ENCODE measurements at regions not wholly inside any gene's neighbourhood (a gene's known extent, or its start where the extent isn't known, plus 50 kb on each side); places are given as distances from the start of the nearest gene placed in this dataset.

DNA sequence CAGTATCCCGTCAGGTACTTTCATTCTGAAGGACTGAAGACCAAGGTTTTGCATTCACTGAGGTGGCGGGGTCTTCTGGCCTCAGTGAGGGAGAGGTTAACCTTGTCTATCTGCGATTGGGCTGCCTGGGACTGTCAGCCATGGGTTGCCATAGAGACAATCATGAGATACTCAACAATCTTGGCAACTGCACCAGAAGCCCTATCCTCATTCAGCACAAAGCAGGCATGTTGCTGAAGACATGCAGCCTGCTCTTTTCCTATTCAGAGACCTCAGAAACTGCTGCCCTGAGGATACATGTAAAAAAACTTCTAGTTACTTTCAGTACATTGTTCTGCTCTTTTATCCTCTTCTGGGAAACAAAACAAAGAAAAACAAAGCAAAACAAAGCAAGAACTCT, 146.3 kb upstream of the PIRT start:
- Histone ChIP-seq H3K9me3 (no peaks in the 10 kb centered on the region), H3K27ac (no peak overlapping the region), H3K36me3 (ENCODE audit: insufficient read depth in 1 of 2, low read depth in 1 of 2) (no peaks in the 10 kb centered on the region), H3K27me3 (ENCODE audit: insufficient read depth in 3 of 3, low read length in 2 of 3) (no peaks in the 10 kb centered on the region), H3K4me1 (no peaks in the 10 kb centered on the region), H3K4me3 (no peak overlapping the region)
- no peak for DNase-seq
- TF ChIP-seq, protein P1, sequence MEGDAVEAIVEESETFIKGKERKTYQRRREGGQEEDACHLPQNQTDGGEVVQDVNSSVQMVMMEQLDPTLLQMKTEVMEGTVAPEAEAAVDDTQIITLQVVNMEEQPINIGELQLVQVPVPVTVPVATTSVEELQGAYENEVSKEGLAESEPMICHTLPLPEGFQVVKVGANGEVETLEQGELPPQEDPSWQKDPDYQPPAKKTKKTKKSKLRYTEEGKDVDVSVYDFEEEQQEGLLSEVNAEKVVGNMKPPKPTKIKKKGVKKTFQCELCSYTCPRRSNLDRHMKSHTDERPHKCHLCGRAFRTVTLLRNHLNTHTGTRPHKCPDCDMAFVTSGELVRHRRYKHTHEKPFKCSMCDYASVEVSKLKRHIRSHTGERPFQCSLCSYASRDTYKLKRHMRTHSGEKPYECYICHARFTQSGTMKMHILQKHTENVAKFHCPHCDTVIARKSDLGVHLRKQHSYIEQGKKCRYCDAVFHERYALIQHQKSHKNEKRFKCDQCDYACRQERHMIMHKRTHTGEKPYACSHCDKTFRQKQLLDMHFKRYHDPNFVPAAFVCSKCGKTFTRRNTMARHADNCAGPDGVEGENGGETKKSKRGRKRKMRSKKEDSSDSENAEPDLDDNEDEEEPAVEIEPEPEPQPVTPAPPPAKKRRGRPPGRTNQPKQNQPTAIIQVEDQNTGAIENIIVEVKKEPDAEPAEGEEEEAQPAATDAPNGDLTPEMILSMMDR (IDR thresholded peaks at IDR 0.05), result no peak
- 67 to 91% (median 83%) methylated on average over 3 of the region's 3 CpGs for WGBS, 3 donors
- ATAC-seq, result no peak
- intact Hi-C loops (cut with DNase I), result no loop called here

DNA sequence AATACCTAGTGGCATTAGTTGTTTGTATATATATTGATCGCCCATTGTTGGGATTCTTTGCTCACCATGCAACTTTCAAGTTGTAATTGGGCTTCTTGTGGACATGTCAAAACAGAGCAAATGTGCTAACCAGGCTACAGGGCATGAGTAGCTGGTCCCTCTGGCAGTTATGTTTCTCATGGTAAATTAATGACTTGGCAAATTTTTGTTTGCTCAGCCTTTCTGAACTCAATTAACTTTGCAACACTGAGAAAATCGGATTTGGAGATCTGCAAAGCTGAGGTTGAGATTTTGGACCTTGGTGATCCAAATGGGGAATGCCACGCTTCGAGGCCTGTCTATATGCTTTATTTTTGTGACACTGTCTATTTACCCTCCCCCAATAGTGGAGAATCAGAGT, 138.5 kb upstream of the PIRT start:
- intact Hi-C loops (cut with DNase I), result no loop called here
- Histone ChIP-seq H3K27ac (no peak overlapping the region), H3K9me3 (no peaks in the 10 kb centered on the region), H3K4me1 (no peaks in the 10 kb centered on the region), H3K27me3 (ENCODE audit: insufficient read depth in 3 of 3, low read length in 2 of 3) (peaks cover 0 to 2% (median 0%) of the 10 kb centered on the region in 3 donors), H3K36me3 (ENCODE audit: insufficient read depth in 1 of 2, low read depth in 1 of 2) (no peaks in the 10 kb centered on the region), H3K4me3 (no peak overlapping the region)
- WGBS, 3 donors, result 50 to 59% (median 51%) methylated on average over 4 of the region's 4 CpGs
- no peak for ATAC-seq
- TF ChIP-seq, protein P1 (IDR thresholded peaks at IDR 0.05), result no peak
- DNase-seq, result no peak

DNA sequence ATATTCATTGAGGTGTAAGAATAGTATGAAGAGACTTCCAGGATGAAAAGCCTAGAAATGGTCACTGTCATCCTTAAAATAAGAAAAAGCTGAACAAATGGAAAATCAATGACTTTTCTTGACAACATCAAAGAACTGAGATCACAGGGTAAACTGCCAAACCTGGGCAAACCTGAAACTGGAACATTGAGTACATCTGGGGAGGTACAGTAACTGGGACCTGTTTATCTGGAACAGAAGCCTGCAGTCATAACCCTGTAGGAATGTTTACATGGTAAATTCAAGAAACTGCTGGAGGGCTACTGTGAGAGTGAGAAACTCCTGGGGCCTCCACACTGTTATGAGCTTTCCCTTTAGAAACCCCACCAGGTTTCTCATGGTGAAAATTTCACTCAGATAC, 130.1 kb upstream of the PIRT start:
- Histone ChIP-seq H3K27me3 (ENCODE audit: insufficient read depth in 3 of 3, low read length in 2 of 3) (no peaks in the 10 kb centered on the region), H3K4me3 (no peak overlapping the region), H3K36me3 (ENCODE audit: insufficient read depth in 1 of 2, low read depth in 1 of 2) (no peaks in the 10 kb centered on the region), H3K27ac (no peak overlapping the region), H3K4me1 (no peaks in the 10 kb centered on the region), H3K9me3 (no peaks in the 10 kb centered on the region)
- TF ChIP-seq, protein P1 (IDR thresholded peaks at IDR 0.05), result no peak
- DNase-seq (no peak), ATAC-seq (no peak)
- intact Hi-C loops (cut with DNase I), result no loop called here

DNA sequence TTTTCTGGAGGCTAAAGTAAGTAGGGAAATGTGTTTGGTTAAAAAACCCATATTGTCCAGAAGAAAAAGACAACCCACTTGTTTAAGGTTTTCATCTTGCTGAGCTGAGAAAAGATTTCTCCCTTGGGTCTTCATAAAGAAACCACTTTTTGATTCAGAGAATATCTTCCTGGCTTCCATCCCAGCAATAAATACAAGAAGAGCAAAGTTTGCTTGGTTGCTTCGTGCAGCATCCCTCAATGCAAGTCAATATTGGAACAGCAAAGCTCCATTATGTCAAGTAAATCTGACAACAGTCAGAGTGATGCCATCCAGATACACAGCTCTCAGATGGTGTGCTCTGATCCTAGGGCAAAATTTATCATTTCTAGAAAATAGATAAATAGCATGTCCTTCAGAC, 118.9 kb upstream of the PIRT start:
- TF ChIP-seq, protein P1 (IDR thresholded peaks at IDR 0.05), result no peak
- DNase-seq, result no peak
- WGBS, 3 donors, result 24 to 43% (median 39%) methylated on average over 1 of the region's 1 CpG

DNA sequence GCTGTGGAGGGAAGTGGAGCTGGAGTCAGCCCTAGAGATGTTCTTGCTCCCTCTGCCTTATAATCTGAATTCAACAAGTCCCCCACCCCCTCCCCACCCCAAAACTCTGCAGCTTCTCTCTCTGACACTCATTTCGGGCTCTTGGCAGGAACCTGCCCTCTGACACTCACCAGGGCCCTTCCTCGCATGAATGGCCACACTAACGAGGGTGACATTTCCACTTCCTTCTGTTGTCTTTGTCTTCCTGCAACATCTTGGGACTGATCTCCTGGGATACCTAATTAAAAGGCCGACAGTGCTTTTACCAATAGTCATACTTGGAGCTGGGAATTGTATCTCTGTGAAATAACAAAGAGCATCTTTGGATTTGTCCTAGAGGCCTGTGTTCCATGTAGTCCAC, 106.9 kb upstream of the PIRT start:
- no peaks in the 10 kb centered on the region for H3K4me1 ChIP-seq
- H3K27me3 ChIP-seq (ENCODE audit: insufficient read depth in 3 of 3, low read length in 2 of 3), result peaks cover 0 to 4% (median 0%) of the 10 kb centered on the region in 3 donors
- TF ChIP-seq, protein P1 (IDR thresholded peaks at IDR 0.05), result no peak
- no peaks in the 10 kb centered on the region for H3K36me3 ChIP-seq (ENCODE audit: insufficient read depth in 1 of 2, low read depth in 1 of 2)
- ATAC-seq (no peak), DNase-seq (no peak)
- H3K4me3 ChIP-seq, result no peak overlapping the region
- intact Hi-C loops (cut with DNase I), result no loop called here
- no peak overlapping the region for H3K27ac ChIP-seq
- 38 to 43% (median 38%) methylated on average over 4 of the region's 4 CpGs for WGBS, 3 donors
- no peaks in the 10 kb centered on the region for H3K9me3 ChIP-seq

More for the DNA sequence above, 118.9 kb upstream of the PIRT start:
- Histone ChIP-seq H3K9me3 (no peaks in the 10 kb centered on the region), H3K27me3 (ENCODE audit: insufficient read depth in 3 of 3, low read length in 2 of 3) (no peaks in the 10 kb centered on the region), H3K36me3 (ENCODE audit: insufficient read depth in 1 of 2, low read depth in 1 of 2) (no peaks in the 10 kb centered on the region), H3K4me3 (no peak overlapping the region), H3K4me1 (no peaks in the 10 kb centered on the region), H3K27ac (no peak overlapping the region)
- ATAC-seq, result no peak
- intact Hi-C loops (cut with DNase I), result no loop called here
